Urinary bladder (tissue), 3 donors: ENCODE measurements at regions not wholly inside any gene's neighbourhood (a gene's known extent, or its start where the extent isn't known, plus 50 kb on each side); places are given as distances from the start of the nearest gene placed in this dataset.
"Not testable (repeated sequence)": the region's sequence is repeated elsewhere in the genome, so short reads cannot be mapped to it uniquely, and the experiment has no call there.

Source experiments
- DNase-seq: peaks from one replicate; pipeline ENCODE4 v3.0.0-alpha.2; 2015; ENCODE audit errors: extremely low spot score
- H3K27ac ChIP-seq: one replicate; pipeline ENCODE4 v1.5.1; 2013; ENCODE audit warnings: low read depth, mild to moderate bottlenecking, moderate library complexity
- H3K36me3 ChIP-seq: one replicate; pipeline ENCODE4 v1.6.1; 2013; ENCODE audit warnings: mild to moderate bottlenecking, moderate library complexity; ENCODE audit not compliant: insufficient read depth
- H3K4me1 ChIP-seq: one replicate; pipeline ENCODE4 v1.6.1; 2013; ENCODE audit warnings: mild to moderate bottlenecking, moderate library complexity; ENCODE audit not compliant: insufficient read depth
- H3K4me3 ChIP-seq: one replicate; pipeline ENCODE4 v1.5.1; 2013; ENCODE audit warnings: low read depth, low read length
- WGBS: extraction: QIAGEN DNeasy Blood & Tissue Kit; methylation state at CpG from one replicate; pipeline ENCODE4 v1.1.7; 2013; 5-methylcytosine and 5-hydroxymethylcytosine counted together
- donor health status: healthy with polysubstance abuse.
- donor health status: healthy.

DNA sequence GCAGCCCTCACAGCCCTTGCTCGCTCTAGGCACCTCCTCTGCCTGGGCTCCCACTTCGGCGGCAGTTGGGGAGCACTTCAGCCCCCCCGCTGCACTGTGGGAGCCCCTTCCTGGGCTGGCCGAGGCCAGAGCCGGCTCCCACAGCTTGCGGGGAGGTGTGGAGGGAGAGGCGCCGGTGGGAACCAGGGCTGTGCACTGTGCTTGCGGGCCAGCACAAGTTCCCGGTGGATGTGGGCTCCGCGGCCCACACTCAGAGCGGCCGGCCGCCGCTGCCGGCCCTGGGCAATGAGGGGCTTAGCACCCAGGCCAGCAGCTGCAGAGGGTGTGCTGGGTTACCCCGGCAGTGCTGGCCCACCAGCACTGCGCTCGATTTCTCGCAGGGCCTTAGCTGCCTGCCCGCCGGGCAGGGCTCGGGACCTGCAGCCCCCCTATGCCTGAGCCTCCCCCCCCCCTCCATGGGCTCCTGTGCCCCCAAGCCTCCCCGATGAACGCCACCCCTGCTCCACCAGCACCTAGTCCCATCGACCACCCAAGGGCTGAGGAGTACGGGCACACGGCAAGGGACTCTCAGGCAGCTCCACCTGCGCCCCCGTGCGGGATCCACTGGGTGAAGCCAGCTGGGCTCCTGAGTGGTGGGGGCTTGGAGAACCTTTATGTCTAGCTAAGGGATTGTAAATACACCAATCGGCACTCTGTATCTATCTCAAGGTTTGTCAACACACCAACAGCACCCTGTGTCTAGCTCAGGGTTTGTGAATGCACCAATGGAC is 224.8 kb downstream of the ZNF608 start:
- Histone ChIP-seq H3K27ac (no peak overlapping the region), H3K4me3 (no peak overlapping the region), H3K4me1 (no peaks in the 10 kb centered on the region), H3K36me3 (no peaks in the 10 kb centered on the region)
- 90% methylated on average over 34 of the region's 34 CpGs for WGBS
- no peak for DNase-seq

DNA sequence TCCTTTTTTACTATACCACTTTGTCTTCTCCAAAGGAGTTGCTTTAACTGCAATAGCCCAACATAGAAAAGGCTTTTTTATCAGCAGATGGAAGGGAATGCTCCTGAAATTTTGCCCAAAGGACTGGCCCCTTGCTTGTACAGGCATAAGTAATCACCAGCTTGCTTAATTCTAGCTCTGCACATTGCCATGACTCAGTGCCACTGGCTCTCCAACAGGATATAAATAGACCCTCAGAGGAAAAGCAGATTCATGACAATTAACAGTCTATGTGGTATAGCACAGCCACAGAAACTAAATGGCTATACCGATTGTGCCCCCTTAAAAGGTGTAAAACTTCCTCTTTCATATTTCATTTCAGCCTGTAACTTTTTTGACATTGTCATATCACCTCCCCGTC is 227.0 kb downstream of the ZNF608 start:
- no peaks in the 10 kb centered on the region for H3K36me3 ChIP-seq
- H3K4me3 ChIP-seq = no peak overlapping the region
- no peaks in the 10 kb centered on the region for H3K4me1 ChIP-seq
- no peak overlapping the region for H3K27ac ChIP-seq
- DNase-seq = no peak
- WGBS = 55% methylated on average over 2 of the region's 2 CpGs

DNA sequence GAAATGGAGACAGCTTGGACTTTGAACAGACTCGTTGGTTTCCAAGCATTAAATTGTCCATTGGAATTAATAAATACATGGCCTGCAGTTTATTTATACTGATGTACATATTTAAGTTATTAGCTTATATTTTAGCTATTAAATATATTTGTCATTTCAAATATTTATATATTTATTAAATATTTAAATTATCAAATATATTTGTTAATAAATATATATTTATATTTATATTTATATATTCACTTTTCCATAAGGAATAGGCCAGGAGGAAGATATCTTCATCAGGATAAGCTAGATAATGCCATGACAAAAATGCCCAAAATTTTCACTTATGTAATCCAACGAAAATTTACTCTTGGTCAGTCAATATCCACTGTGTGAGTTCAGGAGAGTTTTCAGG is 229.9 kb downstream of the ZNF608 start:
- no peak for DNase-seq
- WGBS = 85% methylated on average over 2 of the region's 2 CpGs
- no peak overlapping the region for H3K4me3 ChIP-seq
- H3K27ac ChIP-seq = no peak overlapping the region
- no peaks in the 10 kb centered on the region for H3K36me3 ChIP-seq
- no peaks in the 10 kb centered on the region for H3K4me1 ChIP-seq

DNA sequence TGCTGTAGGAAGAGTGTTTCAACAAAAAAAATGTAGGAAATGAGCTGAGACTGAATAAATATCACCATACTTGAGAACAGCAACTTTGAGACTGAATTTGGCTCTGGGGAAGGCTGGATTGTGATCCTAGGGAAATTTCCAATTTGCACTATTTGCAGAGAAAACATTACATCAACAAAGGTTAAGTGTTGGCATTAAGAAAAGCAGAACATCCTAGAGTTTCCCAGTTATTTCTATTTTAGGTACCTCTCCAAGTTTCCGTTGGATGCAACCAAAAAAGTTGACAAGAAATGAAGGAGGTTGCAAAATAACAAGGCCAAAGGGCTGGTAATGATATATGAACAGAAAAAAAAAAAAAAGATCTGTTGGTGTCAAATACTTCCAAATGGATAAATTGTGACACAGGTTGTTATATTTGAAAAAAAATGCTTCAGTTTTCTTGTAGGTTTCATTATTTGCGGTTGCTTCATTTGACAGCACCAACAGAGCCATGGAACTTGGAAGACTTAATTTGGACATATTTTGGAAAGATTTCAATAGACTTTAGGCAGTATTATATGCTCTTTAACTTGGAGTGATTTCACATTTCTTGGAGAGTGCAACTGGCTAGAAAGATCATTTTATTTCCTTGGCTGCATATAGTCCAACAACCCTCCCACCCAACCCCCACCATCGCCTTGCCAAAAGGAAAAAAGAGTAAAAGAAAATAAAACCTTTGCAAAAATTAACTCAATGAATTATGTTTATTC is 230.8 kb downstream of the ZNF608 start:
- DNase-seq = no peak
- Histone ChIP-seq H3K4me3 (no peak overlapping the region), H3K27ac (no peak overlapping the region), H3K36me3 (no peaks in the 10 kb centered on the region), H3K4me1 (no peaks in the 10 kb centered on the region)
- 47% methylated on average over 3 of the region's 3 CpGs for WGBS

DNA sequence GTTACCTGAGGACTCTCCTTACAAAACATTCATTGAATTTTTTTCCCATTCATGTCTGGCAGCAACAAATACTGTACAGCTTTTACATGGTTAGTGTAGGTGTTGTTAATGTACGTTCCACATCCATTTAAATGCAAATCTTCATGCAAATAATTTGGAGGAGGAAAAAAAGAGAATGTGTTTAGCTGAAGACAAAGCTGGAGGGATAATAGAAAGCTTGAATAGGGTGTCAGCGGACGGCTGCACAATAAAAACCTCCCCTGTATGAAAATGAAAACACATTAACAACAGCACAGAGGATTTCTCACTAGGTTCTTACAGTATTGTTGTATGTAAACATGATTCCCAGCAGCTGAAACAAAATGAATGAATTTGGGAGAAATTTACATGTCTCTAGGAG is 231.5 kb downstream of the ZNF608 start:
- Histone ChIP-seq H3K27ac (no peak overlapping the region), H3K36me3 (no peaks in the 10 kb centered on the region), H3K4me1 (no peaks in the 10 kb centered on the region), H3K4me3 (no peak overlapping the region)
- 96% methylated on average over 3 of the region's 3 CpGs for WGBS
- no peak for DNase-seq

DNA sequence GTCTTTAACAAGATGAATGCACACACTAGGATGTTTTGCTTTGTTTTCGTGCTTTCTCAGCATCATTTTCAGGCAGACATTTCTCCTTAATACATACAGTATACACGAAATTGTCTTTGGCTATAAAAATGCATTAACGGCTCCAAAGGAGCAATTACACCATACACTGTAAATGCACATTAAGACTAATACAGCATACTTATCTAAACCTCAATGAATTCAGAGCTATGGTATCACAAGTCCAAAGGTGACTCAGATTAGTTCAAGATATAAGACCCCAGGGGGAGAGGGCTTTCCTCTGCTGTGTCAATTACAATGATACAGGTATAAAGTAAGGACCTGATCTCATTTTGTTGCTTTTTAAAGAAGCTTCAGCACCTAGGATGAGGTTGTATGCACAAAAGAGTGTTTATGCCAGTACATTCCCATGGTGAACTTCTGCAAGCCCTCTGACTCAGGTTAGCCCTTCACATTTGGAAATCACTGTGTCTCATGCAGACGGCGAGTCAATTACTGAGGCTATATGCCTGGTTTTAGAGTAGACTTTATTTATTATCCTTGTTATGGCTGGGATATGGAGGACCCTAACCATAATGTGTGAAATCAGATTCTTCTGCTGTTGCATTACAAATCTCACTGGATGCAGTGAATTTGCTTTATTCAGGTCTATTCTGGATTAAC is 233.3 kb downstream of the ZNF608 start:
- H3K4me1 ChIP-seq = no peaks in the 10 kb centered on the region
- no peak for DNase-seq
- no peak overlapping the region for H3K4me3 ChIP-seq
- no peak overlapping the region for H3K27ac ChIP-seq
- no peaks in the 10 kb centered on the region for H3K36me3 ChIP-seq
- 93% methylated on average over 5 of the region's 5 CpGs for WGBS

DNA sequence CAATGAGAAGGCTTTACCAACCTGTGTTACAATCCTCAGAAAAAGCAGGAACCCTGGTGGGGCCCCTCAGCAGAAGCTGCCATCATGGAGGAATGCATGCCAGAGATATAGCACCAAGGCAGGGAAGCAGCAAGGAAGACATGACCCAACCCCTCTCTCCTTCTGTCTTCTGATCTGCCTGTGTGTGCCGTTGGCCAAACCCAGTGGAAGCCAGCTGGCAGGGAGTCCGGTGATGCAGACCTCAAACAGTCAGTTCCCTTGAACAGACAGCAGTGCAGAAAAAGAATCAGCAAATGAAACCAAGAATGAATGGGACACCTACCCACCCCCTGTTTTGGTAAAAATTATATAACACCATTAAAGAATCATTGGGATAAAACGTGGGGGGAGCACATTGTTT is 234.2 kb downstream of the ZNF608 start:
- no peak overlapping the region for H3K27ac ChIP-seq
- no peak overlapping the region for H3K4me3 ChIP-seq
- no peak for DNase-seq
- WGBS = 57% methylated on average over 3 of the region's 3 CpGs
- H3K4me1 ChIP-seq = no peaks in the 10 kb centered on the region
- no peaks in the 10 kb centered on the region for H3K36me3 ChIP-seq

DNA sequence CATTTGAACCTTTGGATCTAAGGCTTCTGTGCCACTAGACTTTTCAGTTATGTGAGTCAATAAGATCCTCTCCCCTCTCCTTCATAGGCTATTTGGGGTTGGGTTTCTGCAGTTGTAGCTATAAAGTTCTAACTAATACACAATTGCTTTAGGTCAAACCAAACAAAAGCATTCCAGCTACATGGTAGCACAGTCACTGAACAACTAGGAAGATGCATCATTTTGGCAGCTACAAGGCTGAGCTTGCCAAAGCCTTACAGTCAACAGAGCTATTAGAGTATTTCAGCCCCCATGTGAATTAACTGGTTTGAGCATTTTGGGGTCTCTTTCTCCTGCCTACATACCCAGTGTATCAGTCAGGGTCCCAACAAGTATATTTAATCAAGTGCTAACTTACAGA is 234.6 kb downstream of the ZNF608 start:
- no peaks in the 10 kb centered on the region for H3K36me3 ChIP-seq
- no peak overlapping the region for H3K4me3 ChIP-seq
- no peak overlapping the region for H3K27ac ChIP-seq
- no peak for DNase-seq
- no peaks in the 10 kb centered on the region for H3K4me1 ChIP-seq

DNA sequence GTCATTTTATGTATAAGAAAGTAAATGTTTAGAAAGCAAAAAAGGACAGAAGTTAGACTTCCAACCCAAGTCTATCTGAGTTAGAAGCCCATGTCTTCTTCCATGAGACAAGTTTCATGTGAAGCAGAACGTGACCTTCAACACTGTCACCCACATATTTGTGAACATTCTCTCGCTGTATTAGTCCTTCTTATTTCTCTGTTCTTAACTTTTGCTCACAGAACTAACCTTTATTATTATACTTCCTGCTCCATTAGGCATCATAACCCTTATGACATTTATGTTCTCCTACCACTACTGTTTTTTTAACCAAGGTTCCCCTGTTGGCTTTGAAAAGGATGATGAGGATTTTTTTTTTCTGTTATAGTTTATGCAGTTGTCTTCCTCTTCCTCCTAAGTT is 238.8 kb downstream of the ZNF608 start:
- no peaks in the 10 kb centered on the region for H3K36me3 ChIP-seq
- H3K4me3 ChIP-seq = no peak overlapping the region
- DNase-seq = no peak
- no peaks in the 10 kb centered on the region for H3K4me1 ChIP-seq
- 98% methylated on average over 2 of the region's 2 CpGs for WGBS
- no peak overlapping the region for H3K27ac ChIP-seq

DNA sequence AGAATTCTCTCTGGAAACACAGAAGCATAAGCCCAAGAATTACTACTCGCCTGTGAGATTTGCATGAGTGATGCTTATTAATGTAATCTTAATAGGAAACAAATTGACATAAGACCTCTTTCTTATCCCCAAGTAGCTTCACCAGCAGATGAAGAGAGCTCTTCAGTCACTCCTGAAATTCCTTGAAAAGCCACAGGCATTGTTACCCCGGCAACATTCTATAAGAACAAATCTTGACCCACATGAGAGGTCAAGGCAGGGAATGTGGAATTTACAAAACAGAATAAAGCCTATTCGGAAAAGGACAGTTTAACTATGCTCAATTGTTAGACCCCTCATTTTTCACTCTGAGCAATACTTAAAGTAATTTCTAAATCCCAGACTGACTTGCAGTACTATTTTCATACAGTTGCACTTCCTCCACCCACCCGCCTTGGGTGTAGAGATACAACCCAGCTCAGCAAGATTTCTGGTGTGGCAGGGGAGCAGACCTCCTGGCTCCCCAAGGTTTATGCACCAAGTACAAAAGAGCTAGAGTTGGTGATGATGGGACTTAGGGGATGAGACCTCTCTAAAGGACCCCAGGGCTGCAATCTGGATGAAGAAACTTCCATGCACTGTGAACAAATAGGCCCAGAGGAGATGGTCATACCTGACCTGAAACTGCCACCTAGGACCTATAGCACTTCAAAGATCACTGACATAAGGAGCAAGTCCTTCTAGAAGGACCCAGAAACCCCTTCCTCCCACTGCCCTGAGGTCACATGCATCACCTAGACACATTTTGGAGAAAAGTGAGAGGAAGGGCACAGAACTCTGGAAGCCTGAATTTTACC is 242.1 kb downstream of the ZNF608 start:
- no peak overlapping the region for H3K27ac ChIP-seq
- H3K36me3 ChIP-seq = no peaks in the 10 kb centered on the region
- H3K4me3 ChIP-seq = no peak overlapping the region
- no peak for DNase-seq
- no peaks in the 10 kb centered on the region for H3K4me1 ChIP-seq
- WGBS = 86% methylated on average over 4 of the region's 4 CpGs

DNA sequence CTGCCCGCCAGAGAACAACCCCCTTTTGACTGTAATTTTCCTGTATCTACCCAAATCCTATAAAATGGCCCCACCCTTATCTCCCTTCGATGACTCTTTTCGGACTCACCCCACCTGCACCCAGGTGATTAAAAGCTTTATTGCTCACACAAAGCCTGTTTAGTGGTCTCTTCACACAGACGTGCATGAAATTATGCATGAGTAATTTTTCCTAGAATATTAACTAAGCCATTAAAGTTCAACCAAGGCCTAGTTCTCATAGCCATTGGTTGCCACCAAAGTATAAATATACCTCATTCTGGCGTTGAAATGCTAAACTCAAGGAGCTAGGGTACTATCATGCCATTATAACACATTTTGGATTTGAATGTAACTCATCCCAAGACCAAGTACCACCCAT is 243.9 kb downstream of the ZNF608 start:
- WGBS = 93% methylated on average over 5 of the region's 5 CpGs
- Histone ChIP-seq H3K4me1 (no peaks in the 10 kb centered on the region), H3K27ac (no peak overlapping the region), H3K4me3 (no peak overlapping the region), H3K36me3 (no peaks in the 10 kb centered on the region)
- no peak for DNase-seq

DNA sequence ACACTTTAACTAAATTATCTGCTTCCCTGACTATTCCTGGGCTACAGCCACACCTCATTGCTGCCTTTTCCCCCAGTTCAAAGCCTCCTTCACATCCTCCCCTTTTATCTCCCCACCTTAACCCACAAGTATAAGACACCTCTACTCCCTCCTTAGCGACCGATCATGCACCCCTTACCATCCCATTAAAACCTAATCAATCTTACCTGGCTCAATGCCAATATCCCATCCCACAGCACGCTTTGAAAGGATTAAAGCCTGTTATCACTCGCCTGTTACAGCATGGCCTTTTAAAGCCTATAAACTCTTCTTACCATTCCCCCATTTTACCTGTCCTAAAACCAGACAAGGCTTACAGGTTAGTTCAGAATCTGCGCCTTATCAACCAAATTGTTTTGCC is 246.6 kb downstream of the ZNF608 start:
- not testable (repeated sequence) for H3K4me3 ChIP-seq, H3K27ac ChIP-seq, H3K4me1 ChIP-seq, DNase-seq, H3K36me3 ChIP-seq
- 75% methylated on average over 4 of the region's 5 CpGs for WGBS

DNA sequence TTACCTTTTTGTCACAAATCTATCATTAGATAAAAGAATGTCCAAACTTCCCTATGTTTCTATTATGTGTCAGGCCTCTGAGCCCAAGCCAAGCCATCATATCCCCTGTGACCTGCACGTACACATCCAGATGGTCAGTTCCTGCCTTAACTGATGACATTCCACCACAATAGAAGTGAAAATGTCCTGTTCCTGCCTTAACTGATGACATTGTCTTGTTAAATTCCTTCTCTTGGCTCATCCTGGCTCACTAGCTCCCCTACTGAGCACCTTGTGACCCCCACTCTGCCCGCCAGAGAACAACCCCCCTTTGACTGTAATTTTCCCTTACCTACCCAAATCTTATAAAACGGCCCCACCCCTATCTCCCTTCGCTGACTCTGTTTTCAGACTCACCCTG is 249.5 kb downstream of the ZNF608 start:
- WGBS = 90% methylated on average over 4 of the region's 4 CpGs
- H3K27ac ChIP-seq, H3K4me1 ChIP-seq, H3K4me3 ChIP-seq, DNase-seq, H3K36me3 ChIP-seq: not testable (repeated sequence)
